Prostate gland (tissue), 2 donors: ENCODE measurements at regions not wholly inside any gene's neighbourhood (a gene's known extent, or its start where the extent isn't known, plus 50 kb on each side); places are given as distances from the start of the nearest gene placed in this dataset.

Experiments used
- POLR2A ChIP-seq: fragments of 450-650 bp; IDR thresholded peaks from one replicate; pipeline ENCODE4 v1.6.1; 2016; ENCODE audit warnings: antibody characterized with exemption, mild to moderate bottlenecking
- POLR2AphosphoS5 ChIP-seq: sonication (generic); formaldehyde crosslinking; IDR thresholded peaks from one replicate; pipeline ENCODE4 v1.6.1; 2017; ENCODE audit warnings: antibody characterized with exemption
- TF ChIP-seq, protein P1 (sequence below), 4 experiments: fragments of 200-600 bp in 2 of 4; fragments of 450-650 bp in 2 of 4; sonication (generic) in 2 of 4; IDR thresholded peaks; 1 replicate in 3 of 4; 2 replicates in 1 of 4; pipeline ENCODE4 v1.5.1; 2016 to 2019; ENCODE audit warnings: antibody characterized with exemption in 4 of 4, mild to moderate bottlenecking in 2 of 4, moderate library complexity in 2 of 4

DNA sequence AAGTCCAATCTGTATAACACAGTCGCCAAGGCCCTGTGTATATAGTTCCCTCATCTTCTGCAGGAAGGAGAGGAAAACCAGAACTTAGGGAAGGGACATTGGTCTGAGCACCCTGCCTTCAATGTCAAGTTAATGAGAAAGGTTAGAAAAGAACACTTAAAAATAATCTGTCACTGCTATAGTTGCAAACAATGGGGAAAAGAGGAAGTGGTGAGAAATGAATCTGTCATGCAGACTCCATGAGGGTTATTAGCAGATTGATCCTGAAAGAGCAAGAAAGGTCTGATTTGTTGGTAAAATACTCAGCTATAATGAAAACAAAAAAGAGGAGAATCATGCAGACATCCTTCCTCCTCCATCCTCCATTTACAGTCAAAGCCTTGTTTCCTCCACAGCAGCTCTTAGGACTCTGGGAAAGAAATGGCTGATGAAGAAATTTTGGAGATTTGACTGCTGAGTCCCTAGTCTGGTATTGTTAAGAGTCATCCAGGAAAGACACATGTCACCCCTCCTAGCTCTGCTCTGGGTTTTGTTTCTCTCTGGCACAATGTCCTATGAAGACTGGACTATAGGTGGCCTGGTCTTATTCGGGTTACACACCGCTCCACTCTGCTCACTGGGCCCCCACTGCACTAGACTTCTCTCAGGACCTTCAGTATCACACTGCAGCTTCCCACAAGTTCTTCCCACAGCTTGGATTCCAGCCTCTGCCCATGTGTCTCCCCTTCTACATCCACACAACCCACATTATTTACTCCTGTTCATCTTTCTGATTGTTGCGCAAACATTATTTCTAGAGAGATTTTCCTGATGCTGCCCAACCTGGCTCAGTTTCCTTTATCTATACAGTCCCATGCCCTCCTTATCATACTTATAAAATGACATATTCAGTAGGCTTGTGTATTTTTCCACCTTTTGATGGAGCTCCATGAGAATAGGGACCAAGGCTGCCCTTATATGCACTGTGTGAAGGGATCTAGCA, 56.5 kb upstream of the XYLT1 start:
- TF ChIP-seq POLR2A (no peak), POLR2AphosphoS5 (no peak)
- TF ChIP-seq, protein P1, sequence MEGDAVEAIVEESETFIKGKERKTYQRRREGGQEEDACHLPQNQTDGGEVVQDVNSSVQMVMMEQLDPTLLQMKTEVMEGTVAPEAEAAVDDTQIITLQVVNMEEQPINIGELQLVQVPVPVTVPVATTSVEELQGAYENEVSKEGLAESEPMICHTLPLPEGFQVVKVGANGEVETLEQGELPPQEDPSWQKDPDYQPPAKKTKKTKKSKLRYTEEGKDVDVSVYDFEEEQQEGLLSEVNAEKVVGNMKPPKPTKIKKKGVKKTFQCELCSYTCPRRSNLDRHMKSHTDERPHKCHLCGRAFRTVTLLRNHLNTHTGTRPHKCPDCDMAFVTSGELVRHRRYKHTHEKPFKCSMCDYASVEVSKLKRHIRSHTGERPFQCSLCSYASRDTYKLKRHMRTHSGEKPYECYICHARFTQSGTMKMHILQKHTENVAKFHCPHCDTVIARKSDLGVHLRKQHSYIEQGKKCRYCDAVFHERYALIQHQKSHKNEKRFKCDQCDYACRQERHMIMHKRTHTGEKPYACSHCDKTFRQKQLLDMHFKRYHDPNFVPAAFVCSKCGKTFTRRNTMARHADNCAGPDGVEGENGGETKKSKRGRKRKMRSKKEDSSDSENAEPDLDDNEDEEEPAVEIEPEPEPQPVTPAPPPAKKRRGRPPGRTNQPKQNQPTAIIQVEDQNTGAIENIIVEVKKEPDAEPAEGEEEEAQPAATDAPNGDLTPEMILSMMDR (IDR thresholded peaks at IDR 0.05): no peak
